OCI-LY7 (cell line): ENCODE measurements at regions not wholly inside any gene's neighbourhood (a gene's known extent, or its start where the extent isn't known, plus 50 kb on each side); places are given as distances from the start of the nearest gene placed in this dataset.

Experiments
- BruUV-seq: library from RNA; stranded (reverse); fragments of 400-500 nt; replicated peaks from 2 replicates; lab custom pipeline; 2021; lab: Mats Ljungman, UMichigan
- CTCF ChIA-PET: fragments of 300-600 bp; sonication (Branson Sonifier 250); formaldehyde crosslinking; loops from one replicate; lab custom pipeline; 2022; ENCODE audit warnings: antibody characterized with exemption; ENCODE audit not compliant: unreplicated experiment; lab: Charles Lee
- POLR2A ChIA-PET: fragments of 300-600 bp; sonication (Branson Sonifier 250); formaldehyde crosslinking; loops from one replicate; lab custom pipeline; 2022; ENCODE audit warnings: antibody characterized with exemption; lab: Charles Lee
- DNase-seq: peaks from one replicate; pipeline ENCODE4 v3.0.0-alpha.2; 2015; ENCODE audit warnings: low spot score
- H2AFZ ChIP-seq: fragments of 200-600 bp; sonication (generic), shearing (Covaris generic); 2 replicates; pipeline ENCODE4 v1.6.1; 2014; ENCODE audit warnings: mild to moderate bottlenecking, antibody characterized with exemption, low read length, moderate library complexity
- H3K27ac ChIP-seq: fragments of 200-600 bp; sonication (generic); 2 replicates; pipeline ENCODE4 v1.5.1; 2014; ENCODE audit warnings: mixed run types, low read depth, mild to moderate bottlenecking, moderate library complexity, low read length, inconsistent platforms; ENCODE audit not compliant: poor library complexity, severe bottlenecking
- H3K36me3 ChIP-seq: fragments of 200-600 bp; sonication (generic); 2 replicates; pipeline ENCODE4 v1.6.1; 2014; ENCODE audit warnings: mild to moderate bottlenecking, antibody characterized with exemption, low read length, moderate library complexity, mixed read lengths; ENCODE audit not compliant: insufficient read depth
- H3K4me1 ChIP-seq: fragments of 200-600 bp; sonication (generic); 2 replicates; pipeline ENCODE4 v1.5.1; 2014; ENCODE audit warnings: mild to moderate bottlenecking, low read length; ENCODE audit not compliant: insufficient read depth, poor library complexity, severe bottlenecking
- H3K4me2 ChIP-seq: fragments of 200-600 bp; sonication (generic); 2 replicates; pipeline ENCODE4 v1.6.1; 2014; ENCODE audit warnings: mild to moderate bottlenecking, low read length
- H3K4me3 ChIP-seq: fragments of 200-600 bp; sonication (generic); 2 replicates; pipeline ENCODE4 v1.5.1; 2014; ENCODE audit warnings: mild to moderate bottlenecking, low read depth, low read length; ENCODE audit not compliant: poor library complexity, severe bottlenecking
- H3K79me2 ChIP-seq: fragments of 200-600 bp; sonication (generic); 2 replicates; pipeline ENCODE4 v1.6.1; 2016; ENCODE audit warnings: low read depth, mild to moderate bottlenecking, low read length, moderate library complexity, mixed read lengths; ENCODE audit not compliant: insufficient read depth
- H3K9me2 ChIP-seq: fragments of 200-600 bp; sonication (generic); 2 replicates; pipeline ENCODE4 v1.6.1; 2016; ENCODE audit warnings: mild to moderate bottlenecking, low read length, mixed read lengths; ENCODE audit not compliant: insufficient read depth
- H3K9me3 ChIP-seq: fragments of 200-600 bp; sonication (generic); 2 replicates; pipeline ENCODE4 v1.6.1; 2014; ENCODE audit warnings: mild to moderate bottlenecking, mixed run types, low read length, mixed read lengths
- H4K20me1 ChIP-seq: fragments of 200-600 bp; sonication (generic); 2 replicates; pipeline ENCODE4 v1.6.1; 2014; ENCODE audit warnings: mild to moderate bottlenecking, antibody characterized with exemption, low read length, moderate library complexity, mixed read lengths; ENCODE audit not compliant: insufficient read depth
- CTCF ChIP-seq: fragments of 200-600 bp; sonication (generic); conservative IDR thresholded peaks from 2 replicates; pipeline ENCODE4 v1.5.1; 2014; ENCODE audit warnings: mild to moderate bottlenecking, antibody characterized with exemption, low read length, moderate library complexity, mixed read lengths
- EZH2phosphoT487 ChIP-seq: fragments of 200-600 bp; sonication (generic); IDR thresholded peaks from 2 replicates; pipeline ENCODE4 v1.6.1; 2018; ENCODE audit warnings: low read depth, borderline replicate concordance, mild to moderate bottlenecking, mixed run types, antibody characterized with exemption, low read length, moderate library complexity, mixed read lengths
- intact Hi-C: fragments of 100-400 bp; cut with micrococcal nuclease; formaldehyde crosslinking; loops from one replicate; pipeline ENCODE4 v1.10.0; 2022; ENCODE audit not compliant: unreplicated experiment

GRCh38 chr2:71939588-71940535, 207.8 kb downstream of the CYP26B1 start:
- H3K9me2 ChIP-seq: no peaks in the 10 kb centered on the region
- no peak overlapping the region for H3K27ac ChIP-seq
- H2AFZ ChIP-seq: no peak overlapping the region
- no peaks in the 10 kb centered on the region for H3K9me3 ChIP-seq
- ChIA-PET CTCF (no interaction called here), POLR2A (no interaction called here)
- no peak overlapping the region for H3K4me2 ChIP-seq
- intact Hi-C loops: no loop called here
- H3K36me3 ChIP-seq: no peaks in the 10 kb centered on the region
- no TSS peak for BruUV-seq
- no peaks in the 10 kb centered on the region for H3K79me2 ChIP-seq
- no peak for DNase-seq
- H4K20me1 ChIP-seq: no peaks in the 10 kb centered on the region
- no peak for TF ChIP-seq CTCF
- H3K4me1 ChIP-seq: no peaks in the 10 kb centered on the region
- H3K4me3 ChIP-seq: no peak overlapping the region

- H3K4me3 ChIP-seq: no peak overlapping the region
- no peak overlapping the region for H3K27ac ChIP-seq
- H3K9me2 ChIP-seq: no peaks in the 10 kb centered on the region
- CTCF ChIA-PET: no interaction called here
- H3K36me3 ChIP-seq: no peaks in the 10 kb centered on the region
- H3K4me1 ChIP-seq: no peaks in the 10 kb centered on the region
- no peaks in the 10 kb centered on the region for H4K20me1 ChIP-seq
- H3K4me2 ChIP-seq: no peak overlapping the region
- BruUV-seq: no TSS peak
- TF ChIP-seq EZH2phosphoT487 (no peak), CTCF (no peak)
- no peak overlapping the region for H2AFZ ChIP-seq
- H3K9me3 ChIP-seq: no peaks in the 10 kb centered on the region
- H3K79me2 ChIP-seq: no peaks in the 10 kb centered on the region
- intact Hi-C loops: no loop called here
- POLR2A ChIA-PET: no interaction called here
- DNase-seq: no peak
These were observed 208.7 kb downstream of the CYP26B1 start for GRCh38 chr2:71938659-71939587.
